T-cell (primary cell): ENCODE measurements at regions not wholly inside any gene's neighbourhood (a gene's known extent, or its start where the extent isn't known, plus 50 kb on each side); places are given as distances from the start of the nearest gene placed in this dataset.

Source experiments
- ATAC-seq, 4 experiments: fragments of 200-7000 bp in 3 of 4; fragments of 150-1000 bp in 1 of 4; cut with Tn5 transposase; replicated peaks in 1 of 4; 1 replicate in 3 of 4; 2 replicates in 1 of 4; pipeline ENCODE4 v1.10.0; 2021; ENCODE audit warnings: moderate library complexity in 3 of 4, mild to moderate bottlenecking in 2 of 4, moderate number of reproducible peaks in 1 of 4
- CTCF ChIA-PET, 2 donors: fragments of 300-600 bp; sonication (Branson Sonifier 250); formaldehyde crosslinking; loops; one replicate each; lab custom pipeline; 2022; ENCODE audit warnings: antibody characterized with exemption in 2 of 2; lab: Charles Lee
- POLR2A ChIA-PET, 2 donors: fragments of 300-600 bp; sonication (Branson Sonifier 250); formaldehyde crosslinking; loops; one replicate each; lab custom pipeline; 2022; ENCODE audit warnings: antibody characterized with exemption in 2 of 2; lab: Charles Lee
- DNase-seq, 35 experiments: peaks; one replicate each; pipeline versions ENCODE4 v3.0.0 to v3.0.0-alpha.2; 2013 to 2023
- H3K27ac ChIP-seq: one replicate; pipeline ENCODE4 v1.5.1; 2013; ENCODE audit warnings: low read length
- H3K27me3 ChIP-seq, 2 experiments: replicated peaks in 1 of 2; 1 replicate in 1 of 2; 2 replicates in 1 of 2; pipeline versions ENCODE4 v1.6.1 to v1.7.0; 2013; ENCODE audit warnings: low read length in 1 of 2, mixed read lengths in 1 of 2; ENCODE audit not compliant: control insufficient read depth in 2 of 2, insufficient read depth in 2 of 2; ENCODE audit errors: extremely low read depth in 1 of 2
- H3K36me3 ChIP-seq, 2 donors: 1 replicate in 1 of 2; 2 replicates in 1 of 2; pipeline versions ENCODE4 v1.6.1 to v1.7.0; 2013; ENCODE audit warnings: low read length in 1 of 2; ENCODE audit not compliant: control insufficient read depth in 2 of 2, insufficient read depth in 1 of 2; ENCODE audit errors: extremely low read depth in 1 of 2
- H3K4me1 ChIP-seq, 2 experiments: 1 replicate in 1 of 2; 2 replicates in 1 of 2; pipeline versions ENCODE4 v1.6.1 to v1.7.0; 2013; ENCODE audit warnings: low read length in 2 of 2, mixed read lengths in 1 of 2; ENCODE audit not compliant: insufficient read depth in 2 of 2, control insufficient read depth in 1 of 2; ENCODE audit errors: extremely low read depth in 1 of 2
- H3K4me3 ChIP-seq, 2 donors: 1 replicate in 1 of 2; 2 replicates in 1 of 2; pipeline versions ENCODE4 v1.5.1 to v1.7.0; 2013; ENCODE audit warnings: mild to moderate bottlenecking in 2 of 2, low read length in 1 of 2, moderate library complexity in 1 of 2; ENCODE audit not compliant: control insufficient read depth in 1 of 2; ENCODE audit errors: extremely low read depth in 1 of 2
- H3K9me3 ChIP-seq: 2 replicates; pipeline ENCODE4 v1.7.0; 2013
- H3K27ac Mint-ChIP-seq, 2 donors: one replicate each; pipeline ENCODE4 v1.8.0; 2020 to 2021; ENCODE audit warnings: mild to moderate bottlenecking in 2 of 2, mixed read lengths in 2 of 2
- H3K27me3 Mint-ChIP-seq, 2 donors: one replicate each; pipeline ENCODE4 v1.8.0; 2021 to 2022; ENCODE audit warnings: mixed read lengths in 2 of 2
- H3K36me3 Mint-ChIP-seq: one replicate; pipeline ENCODE4 v1.8.0; 2021; ENCODE audit warnings: mixed read lengths
- H3K4me1 Mint-ChIP-seq, 3 donors: one replicate each; pipeline ENCODE4 v1.8.0; 2020 to 2022; ENCODE audit warnings: mixed read lengths in 3 of 3, mild to moderate bottlenecking in 1 of 3
- H3K4me3 Mint-ChIP-seq, 3 donors: one replicate each; pipeline ENCODE4 v1.8.0; 2020 to 2022; ENCODE audit warnings: mild to moderate bottlenecking in 3 of 3, mixed read lengths in 3 of 3, moderate library complexity in 3 of 3
- H3K9me3 Mint-ChIP-seq, 3 donors: one replicate each; pipeline ENCODE4 v1.8.0; 2020 to 2022; ENCODE audit warnings: mixed read lengths in 3 of 3
- WGBS: methylation state at CpG from one replicate; pipeline ENCODE4 v1.1.5; 2013; ENCODE audit warnings: missing lambda C conversion rate; ENCODE audit not compliant: insufficient coverage; 5-methylcytosine and 5-hydroxymethylcytosine counted together

- H3K27ac Mint-ChIP-seq = no peak overlapping the region
- H3K4me1 Mint-ChIP-seq = no peaks in the 10 kb centered on the region
- H3K4me3 Mint-ChIP-seq = no peak overlapping the region
- no peaks in the 10 kb centered on the region for H3K36me3 Mint-ChIP-seq
- Histone ChIP-seq H3K36me3 (no peaks in the 10 kb centered on the region), H3K9me3 (no peaks in the 10 kb centered on the region), H3K27me3 (no peaks in the 10 kb centered on the region), H3K4me3 (no peak overlapping the region), H3K4me1 (no peaks in the 10 kb centered on the region), H3K27ac (no peak overlapping the region)
- no peak for ATAC-seq
- CTCF ChIA-PET = no interaction called here
- no peak for DNase-seq
- H3K9me3 Mint-ChIP-seq = peaks cover 0 to 20% (median 3%) of the 10 kb centered on the region in 3 donors
- POLR2A ChIA-PET = no interaction called here
- 64% methylated on average over 2 of the region's 3 CpGs for WGBS
- H3K27me3 Mint-ChIP-seq = no peaks in the 10 kb centered on the region
Measured at GRCh38 chr15:47301481-47301880, 415.8 kb upstream of the SEMA6D start.

- no peaks in the 10 kb centered on the region for H3K36me3 ChIP-seq
- no peaks in the 10 kb centered on the region for H3K36me3 Mint-ChIP-seq
- DNase-seq (no peak), ATAC-seq (no peak)
- no peaks in the 10 kb centered on the region for H3K27me3 ChIP-seq
- H3K4me1 ChIP-seq = no peaks in the 10 kb centered on the region
- no peak overlapping the region for H3K27ac ChIP-seq
- no peaks in the 10 kb centered on the region for H3K9me3 ChIP-seq
- ChIA-PET POLR2A (no interaction called here), CTCF (no interaction called here)
- H3K9me3 Mint-ChIP-seq = peaks cover 3 to 14% (median 5%) of the 10 kb centered on the region in 3 donors
- H3K4me3 Mint-ChIP-seq = no peak overlapping the region
- no peaks in the 10 kb centered on the region for H3K4me1 Mint-ChIP-seq
- H3K27ac Mint-ChIP-seq = no peak overlapping the region
- no peaks in the 10 kb centered on the region for H3K27me3 Mint-ChIP-seq
- H3K4me3 ChIP-seq = no peak overlapping the region
Measured at GRCh38 chr15:47304656-47305055, 412.6 kb upstream of the SEMA6D start.

GRCh38 chr15:47312161-47312560, 405.1 kb upstream of the SEMA6D start:
- 100% methylated on average over 1 of the region's 3 CpGs for WGBS
- H3K4me1 Mint-ChIP-seq = no peaks in the 10 kb centered on the region
- H3K36me3 Mint-ChIP-seq = no peaks in the 10 kb centered on the region
- H3K36me3 ChIP-seq = no peaks in the 10 kb centered on the region
- no peak overlapping the region for H3K27ac ChIP-seq
- CTCF ChIA-PET = no interaction called here
- H3K27me3 Mint-ChIP-seq = no peaks in the 10 kb centered on the region
- peaks cover 14 to 21% (median 19%) of the 10 kb centered on the region in 3 donors for H3K9me3 Mint-ChIP-seq
- POLR2A ChIA-PET = no interaction called here
- no peaks in the 10 kb centered on the region for H3K9me3 ChIP-seq
- H3K27me3 ChIP-seq = no peaks in the 10 kb centered on the region
- no peak overlapping the region for H3K4me3 Mint-ChIP-seq
- H3K27ac Mint-ChIP-seq = no peak overlapping the region
- H3K4me1 ChIP-seq = no peaks in the 10 kb centered on the region
- DNase-seq (no peak), ATAC-seq (no peak)
- H3K4me3 ChIP-seq = no peak overlapping the region

- WGBS = 50% methylated on average over 2 of the region's 5 CpGs
- no peak for ATAC-seq
- Histone ChIP-seq H3K27me3 (no peaks in the 10 kb centered on the region), H3K36me3 (no peaks in the 10 kb centered on the region), H3K4me1 (no peaks in the 10 kb centered on the region), H3K27ac (no peak overlapping the region), H3K9me3 (no peaks in the 10 kb centered on the region), H3K4me3 (no peak overlapping the region)
- Mint-ChIP-seq H3K9me3 (peaks cover 0 to 15% (median 10%) of the 10 kb centered on the region in 3 donors), H3K4me1 (no peaks in the 10 kb centered on the region), H3K27me3 (no peaks in the 10 kb centered on the region), H3K4me3 (no peak overlapping the region), H3K36me3 (no peaks in the 10 kb centered on the region), H3K27ac (no peak overlapping the region)
- ChIA-PET POLR2A (no interaction called here), CTCF (interaction anchor here in 1 of 2 donors (1.0 kb wide), 1 partner anchor 13 kb away, joined by 4 read pairs; no protein-coding TSS in a partner anchor)
- no peak for DNase-seq
Measured at GRCh38 chr15:47326410-47327333, 390.6 kb upstream of the SEMA6D start.

GRCh38 chr15:47331829-47332393, 385.4 kb upstream of the SEMA6D start:
- no peaks in the 10 kb centered on the region for H3K27me3 ChIP-seq
- 79% methylated on average over 3 of the region's 6 CpGs for WGBS
- H3K9me3 ChIP-seq = no peaks in the 10 kb centered on the region
- Mint-ChIP-seq H3K9me3 (peaks cover 0 to 13% (median 4%) of the 10 kb centered on the region in 3 donors), H3K27me3 (no peaks in the 10 kb centered on the region), H3K27ac (no peak overlapping the region), H3K4me1 (no peaks in the 10 kb centered on the region), H3K4me3 (no peak overlapping the region), H3K36me3 (no peaks in the 10 kb centered on the region)
- no peak overlapping the region for H3K4me3 ChIP-seq
- ATAC-seq (no peak), DNase-seq (no peak)
- H3K27ac ChIP-seq = no peak overlapping the region
- CTCF ChIA-PET = no interaction called here
- no peaks in the 10 kb centered on the region for H3K4me1 ChIP-seq
- POLR2A ChIA-PET = no interaction called here
- no peaks in the 10 kb centered on the region for H3K36me3 ChIP-seq

- DNase-seq (no peak), ATAC-seq (no peak)
- Mint-ChIP-seq H3K4me1 (no peaks in the 10 kb centered on the region), H3K27me3 (no peaks in the 10 kb centered on the region), H3K4me3 (no peak overlapping the region), H3K27ac (no peak overlapping the region), H3K9me3 (peaks cover 0 to 13% (median 4%) of the 10 kb centered on the region in 3 donors), H3K36me3 (no peaks in the 10 kb centered on the region)
- H3K9me3 ChIP-seq = no peaks in the 10 kb centered on the region
- POLR2A ChIA-PET = no interaction called here
- no peaks in the 10 kb centered on the region for H3K36me3 ChIP-seq
- H3K4me3 ChIP-seq = no peak overlapping the region
- WGBS = 80% methylated on average over 1 of the region's 2 CpGs
- CTCF ChIA-PET = no interaction called here
- H3K27me3 ChIP-seq = no peaks in the 10 kb centered on the region
- H3K4me1 ChIP-seq = no peaks in the 10 kb centered on the region
- no peak overlapping the region for H3K27ac ChIP-seq
Measured at GRCh38 chr15:47332481-47332880, 384.8 kb upstream of the SEMA6D start.
